Activated CD8-positive, alpha-beta T cell treated with anti-CD3 and anti-CD28 coated beads for 36 hours (primary cell): ENCODE measurements at regions not wholly inside any gene's neighbourhood (a gene's known extent, or its start where the extent isn't known, plus 50 kb on each side); places are given as distances from the start of the nearest gene placed in this dataset.

Experiments used
- ATAC-seq: fragments of 200-7000 bp; cut with Tn5 transposase; one replicate; pipeline ENCODE4 v1.10.0; 2021; ENCODE audit warnings: mild to moderate bottlenecking, moderate library complexity
- CTCF ChIA-PET: fragments of 350-600 bp; sonication (Branson Sonifier 250); formaldehyde crosslinking; loops from one replicate; lab custom pipeline; 2021; ENCODE audit warnings: antibody characterized with exemption; lab: Charles Lee
- POLR2A ChIA-PET: fragments of 350-600 bp; sonication (Branson Sonifier 250); formaldehyde crosslinking; loops from one replicate; lab custom pipeline; 2021; ENCODE audit warnings: antibody characterized with exemption; lab: Charles Lee
- DNase-seq: peaks from one replicate; pipeline ENCODE4 v3.0.0-alpha.2; 2020
- H3K27ac Mint-ChIP-seq: one replicate; pipeline ENCODE4 v1.8.0; 2021; ENCODE audit warnings: mild to moderate bottlenecking, mixed read lengths
- H3K27me3 Mint-ChIP-seq: one replicate; pipeline ENCODE4 v1.8.0; 2021; ENCODE audit warnings: mixed read lengths
- H3K36me3 Mint-ChIP-seq: one replicate; pipeline ENCODE4 v1.8.0; 2021; ENCODE audit warnings: low read depth, mixed read lengths
- H3K4me1 Mint-ChIP-seq: one replicate; pipeline ENCODE4 v1.8.0; 2021; ENCODE audit warnings: low read depth, mixed read lengths
- H3K4me3 Mint-ChIP-seq: one replicate; pipeline ENCODE4 v1.8.0; 2021; ENCODE audit warnings: mild to moderate bottlenecking, moderate library complexity, mixed read lengths
- H3K9me3 Mint-ChIP-seq: one replicate; pipeline ENCODE4 v1.8.0; 2021; ENCODE audit warnings: mixed read lengths
- intact Hi-C: fragments of 100-400 bp; cut with micrococcal nuclease; formaldehyde crosslinking; loops from one replicate; pipeline ENCODE4 v1.10.0; 2022
- TF ChIP-seq, protein P1 (sequence below): fragments of 200-600 bp; IDR thresholded peaks from one replicate; pipeline ENCODE4 v1.8.0; 2022; ENCODE audit warnings: antibody characterized with exemption, mild to moderate bottlenecking

DNA sequence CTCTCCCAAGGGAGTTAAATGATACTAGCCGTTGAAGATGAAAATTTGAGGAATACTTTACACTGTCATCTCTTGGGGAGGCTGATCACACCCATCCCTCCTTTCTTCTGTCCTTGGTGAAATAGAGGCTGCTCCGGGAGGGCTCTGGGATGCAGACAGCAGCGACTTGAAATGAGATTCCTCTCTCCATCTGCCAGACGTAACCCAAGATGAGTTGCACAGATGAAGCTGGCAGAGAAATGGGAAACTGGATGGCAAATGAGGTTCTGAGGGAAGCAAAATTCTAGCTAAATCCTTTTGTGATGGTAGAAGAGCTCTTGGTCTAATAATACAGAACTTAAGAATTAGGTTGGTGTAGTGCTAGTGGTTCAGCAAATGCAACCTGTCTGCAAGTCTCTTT is 201.4 kb downstream of the AASDH start:
- ChIA-PET CTCF (no interaction called here), POLR2A (no interaction called here)
- no peak overlapping the region for H3K27ac Mint-ChIP-seq
- ATAC-seq (no peak), DNase-seq (no peak)
- intact Hi-C loops: no loop called here
- no peaks in the 10 kb centered on the region for H3K27me3 Mint-ChIP-seq
- TF ChIP-seq, protein P1, sequence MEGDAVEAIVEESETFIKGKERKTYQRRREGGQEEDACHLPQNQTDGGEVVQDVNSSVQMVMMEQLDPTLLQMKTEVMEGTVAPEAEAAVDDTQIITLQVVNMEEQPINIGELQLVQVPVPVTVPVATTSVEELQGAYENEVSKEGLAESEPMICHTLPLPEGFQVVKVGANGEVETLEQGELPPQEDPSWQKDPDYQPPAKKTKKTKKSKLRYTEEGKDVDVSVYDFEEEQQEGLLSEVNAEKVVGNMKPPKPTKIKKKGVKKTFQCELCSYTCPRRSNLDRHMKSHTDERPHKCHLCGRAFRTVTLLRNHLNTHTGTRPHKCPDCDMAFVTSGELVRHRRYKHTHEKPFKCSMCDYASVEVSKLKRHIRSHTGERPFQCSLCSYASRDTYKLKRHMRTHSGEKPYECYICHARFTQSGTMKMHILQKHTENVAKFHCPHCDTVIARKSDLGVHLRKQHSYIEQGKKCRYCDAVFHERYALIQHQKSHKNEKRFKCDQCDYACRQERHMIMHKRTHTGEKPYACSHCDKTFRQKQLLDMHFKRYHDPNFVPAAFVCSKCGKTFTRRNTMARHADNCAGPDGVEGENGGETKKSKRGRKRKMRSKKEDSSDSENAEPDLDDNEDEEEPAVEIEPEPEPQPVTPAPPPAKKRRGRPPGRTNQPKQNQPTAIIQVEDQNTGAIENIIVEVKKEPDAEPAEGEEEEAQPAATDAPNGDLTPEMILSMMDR: no peak
- peaks cover 2% of the 10 kb centered on the region for H3K4me1 Mint-ChIP-seq
- H3K9me3 Mint-ChIP-seq: no peaks in the 10 kb centered on the region
- no peaks in the 10 kb centered on the region for H3K36me3 Mint-ChIP-seq
- H3K4me3 Mint-ChIP-seq: no peak overlapping the region

DNA sequence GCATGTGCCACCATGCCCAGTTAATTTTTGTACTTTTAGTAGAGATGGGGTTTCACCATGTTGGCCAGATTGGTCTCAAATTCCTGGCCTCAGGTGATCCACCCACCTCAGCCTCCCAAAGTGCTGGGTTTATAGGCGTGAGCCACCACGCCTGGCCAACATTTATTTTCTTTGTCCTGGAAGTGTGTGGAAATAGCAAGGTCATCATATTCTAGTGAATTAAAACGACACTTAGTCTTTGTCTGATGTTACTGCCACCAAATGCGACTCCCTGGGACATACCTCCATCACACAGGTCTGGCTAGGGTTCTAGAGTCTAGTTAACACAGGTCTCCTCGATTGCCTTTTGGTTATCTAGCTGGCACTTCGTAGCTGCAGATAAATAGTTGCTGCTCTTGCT is 203.1 kb downstream of the AASDH start:
- Mint-ChIP-seq H3K9me3 (no peaks in the 10 kb centered on the region), H3K27ac (no peak overlapping the region), H3K27me3 (peaks cover 3% of the 10 kb centered on the region), H3K4me3 (no peak overlapping the region), H3K36me3 (no peaks in the 10 kb centered on the region), H3K4me1 (peaks cover 3% of the 10 kb centered on the region)
- DNase-seq: no peak
- ChIA-PET CTCF (no interaction called here), POLR2A (no interaction called here)
- intact Hi-C loops: no loop called here
- no peak for ATAC-seq
- TF ChIP-seq, protein P1: no peak

DNA sequence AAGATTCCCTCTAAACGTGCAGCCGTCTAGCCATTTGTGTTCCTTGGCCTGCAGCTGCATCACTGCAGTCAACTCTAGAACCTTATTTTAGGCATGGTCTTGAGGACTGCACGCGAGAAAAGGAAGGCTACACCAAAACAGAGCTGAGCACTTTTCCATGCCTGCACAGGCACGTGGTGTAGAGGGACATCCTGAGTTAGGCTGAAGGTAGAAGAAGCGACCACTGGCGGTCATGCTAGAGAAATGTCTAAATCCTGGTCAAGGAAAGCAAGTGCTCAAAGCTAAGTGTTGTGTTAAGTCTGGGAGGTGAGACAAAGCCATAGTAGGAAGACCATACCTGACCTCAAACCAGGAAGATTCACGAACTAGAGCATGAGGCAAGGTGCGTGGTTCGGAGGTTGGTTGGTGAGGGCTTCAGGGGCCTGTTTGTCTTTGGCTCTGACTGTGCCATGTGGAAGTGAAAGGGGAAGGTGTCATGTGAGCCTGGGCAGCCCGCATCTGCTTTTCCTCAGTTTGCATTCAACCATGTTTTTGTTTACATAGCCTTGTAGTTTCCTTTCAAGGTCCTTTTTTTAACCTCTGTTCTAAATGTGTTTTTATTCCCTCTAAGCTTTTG is 203.8 kb downstream of the AASDH start:
- POLR2A ChIA-PET: no interaction called here
- Mint-ChIP-seq H3K4me1 (peaks cover 3% of the 10 kb centered on the region), H3K4me3 (no peak overlapping the region), H3K27ac (no peak overlapping the region), H3K27me3 (peaks cover 4% of the 10 kb centered on the region), H3K9me3 (no peaks in the 10 kb centered on the region), H3K36me3 (no peaks in the 10 kb centered on the region)
- CTCF ChIA-PET: no interaction called here
- intact Hi-C loops: no loop called here
- TF ChIP-seq, protein P1: no peak
- DNase-seq: no peak
- no peak for ATAC-seq

DNA sequence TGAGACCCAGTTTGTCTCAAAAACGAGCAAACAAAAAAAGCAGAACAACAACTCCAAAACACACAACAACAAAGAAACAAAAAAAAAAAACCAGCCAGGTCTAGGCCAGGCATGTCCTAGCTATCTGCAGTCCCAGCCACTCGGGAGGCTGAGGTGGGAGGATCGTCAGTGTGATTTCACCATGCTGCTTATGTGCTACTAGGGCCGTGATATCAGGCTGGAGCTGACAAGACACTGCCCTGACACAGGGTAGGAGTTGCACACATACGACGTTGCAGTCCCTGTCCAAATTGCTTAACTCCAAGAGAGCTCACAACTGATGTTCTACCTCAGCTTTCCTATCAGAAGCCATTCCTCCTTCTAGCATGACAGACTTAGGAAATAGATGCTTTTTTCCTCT is 204.9 kb downstream of the AASDH start:
- Mint-ChIP-seq H3K27me3 (peaks cover 4% of the 10 kb centered on the region), H3K36me3 (no peaks in the 10 kb centered on the region), H3K4me3 (no peak overlapping the region), H3K27ac (no peak overlapping the region), H3K4me1 (peaks cover 3% of the 10 kb centered on the region), H3K9me3 (no peaks in the 10 kb centered on the region)
- CTCF ChIA-PET: no interaction called here
- DNase-seq: no peak
- intact Hi-C loops: no loop called here
- POLR2A ChIA-PET: no interaction called here
- ATAC-seq: no peak
- TF ChIP-seq, protein P1: no peak

DNA sequence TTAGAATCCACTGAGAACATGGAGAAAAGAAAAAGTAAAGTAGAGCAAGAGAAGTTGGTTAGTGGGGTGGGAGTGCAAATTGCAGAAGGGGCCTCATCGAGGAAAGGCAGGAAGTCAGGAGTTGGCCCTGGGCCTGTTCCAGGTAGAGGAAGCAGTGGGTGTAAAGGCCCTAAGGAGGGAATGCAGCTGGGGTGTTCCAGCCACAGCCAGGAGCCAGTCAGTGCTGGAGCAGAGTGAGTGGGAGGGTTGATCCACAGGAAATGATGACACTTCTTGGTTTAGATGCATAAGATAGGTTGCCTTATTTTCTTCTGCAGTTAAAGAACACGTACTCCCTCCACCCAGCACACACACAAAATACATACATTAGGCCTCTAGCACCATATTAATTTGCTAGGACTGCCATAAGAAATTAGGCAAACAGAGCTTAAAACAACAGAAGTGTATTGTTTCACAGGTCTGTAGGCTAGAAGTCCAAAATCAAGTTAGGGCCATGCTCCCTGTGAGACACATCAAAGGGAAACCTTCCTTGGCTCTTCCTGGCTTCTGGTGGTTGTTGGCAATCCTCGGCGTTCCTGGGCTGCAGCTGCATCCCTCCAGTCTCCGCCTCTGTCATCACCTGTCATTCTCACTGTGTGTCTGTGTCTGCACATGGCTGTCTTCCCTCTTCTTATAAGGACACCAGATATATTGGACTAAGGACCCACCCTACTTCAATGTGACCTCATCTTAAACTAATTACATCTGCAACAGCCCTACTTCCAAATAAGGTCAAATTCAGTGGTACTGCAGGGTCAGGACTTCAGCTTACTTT is 205.9 kb downstream of the AASDH start:
- no peaks in the 10 kb centered on the region for H3K9me3 Mint-ChIP-seq
- intact Hi-C loops: no loop called here
- DNase-seq: no peak
- peaks cover 3% of the 10 kb centered on the region for H3K4me1 Mint-ChIP-seq
- no peak overlapping the region for H3K4me3 Mint-ChIP-seq
- H3K27ac Mint-ChIP-seq: no peak overlapping the region
- POLR2A ChIA-PET: no interaction called here
- no peaks in the 10 kb centered on the region for H3K36me3 Mint-ChIP-seq
- peaks cover 4% of the 10 kb centered on the region for H3K27me3 Mint-ChIP-seq
- TF ChIP-seq, protein P1: no peak
- no peak for ATAC-seq
- CTCF ChIA-PET: no interaction called here
